ENCODE measurements at regions not wholly inside any gene's neighbourhood (a gene's known extent, or its start where the extent isn't known, plus 50 kb on each side); places are given as distances from the start of the nearest gene placed in this dataset.
"Not testable (repeated sequence)": the region's sequence is repeated elsewhere in the genome, so short reads cannot be mapped to it uniquely, and the experiment has no call there.

DNA sequence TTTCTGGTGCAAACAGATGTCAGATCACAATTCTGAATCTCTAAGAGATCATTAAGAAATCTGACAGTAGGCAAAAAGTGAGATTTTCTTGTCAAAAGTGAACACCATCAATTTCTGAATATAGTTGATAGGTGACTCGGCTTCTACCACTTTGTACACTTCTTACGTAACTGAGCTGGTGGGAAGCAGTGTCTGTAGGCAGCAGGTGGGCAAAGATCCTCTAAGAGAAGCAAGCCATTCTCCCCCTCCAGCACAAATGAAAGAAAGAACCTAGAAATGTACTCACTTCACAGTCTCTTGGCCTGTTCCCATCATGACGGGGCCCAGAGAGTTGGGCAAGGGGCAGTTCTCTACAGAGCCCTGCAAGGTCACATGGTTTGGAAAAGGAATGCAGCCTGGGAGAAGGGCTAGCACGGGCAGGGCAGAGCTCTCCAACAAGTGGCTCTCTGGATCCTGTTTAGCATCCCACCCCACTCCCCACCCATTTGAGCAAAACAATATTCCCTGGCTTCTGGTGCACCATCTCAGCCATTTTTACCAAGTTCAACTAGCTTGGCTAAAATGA lies 412.6 kb downstream of the LTN1 start:
- Histone ChIP-seq H3K4me1 (ENCODE audit: control insufficient read depth in 1 of 2, insufficient read depth in 2 of 2, low read length in 2 of 2) (no peaks in the 10 kb centered on the region), H3K36me3 (ENCODE audit: control insufficient read depth in 1 of 2, insufficient read depth in 2 of 2, low read length in 2 of 2) (no peaks in the 10 kb centered on the region), H3K4me3 (ENCODE audit: low read depth in 1 of 2, low read length in 2 of 2) (no peak overlapping the region), H3K27me3 (ENCODE audit: low read depth, low read length) (no peaks in the 10 kb centered on the region), H3K27ac (ENCODE audit: low read length) (no peak overlapping the region), H3K9me3 (ENCODE audit: control insufficient read depth in 1 of 2, low read length in 2 of 2) (no peaks in the 10 kb centered on the region)

DNA sequence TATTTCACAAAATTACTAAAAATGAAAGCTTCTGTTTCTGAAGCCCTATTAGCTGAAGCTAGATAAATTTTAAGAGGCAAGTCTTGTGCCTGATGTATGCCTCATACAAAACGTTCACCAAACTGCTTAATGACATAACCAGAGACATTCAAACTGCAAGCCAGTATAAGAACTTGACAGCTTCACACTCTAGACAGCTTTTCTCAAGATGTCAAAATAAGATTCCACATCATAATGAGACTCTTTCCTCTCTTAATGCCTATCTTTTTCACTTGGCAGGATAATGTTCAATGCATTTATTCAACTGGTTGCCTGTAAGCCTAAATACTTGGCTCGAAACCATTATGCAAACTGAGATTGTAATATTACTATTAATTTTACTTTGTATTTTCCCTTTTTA lies 424.0 kb downstream of the LTN1 start:
- Histone ChIP-seq H3K4me1 (ENCODE audit: control insufficient read depth in 1 of 2, insufficient read depth in 2 of 2, low read length in 2 of 2) (no peaks in the 10 kb centered on the region), H3K36me3 (ENCODE audit: control insufficient read depth in 1 of 2, insufficient read depth in 2 of 2, low read length in 2 of 2) (no peaks in the 10 kb centered on the region), H3K9me3 (ENCODE audit: control insufficient read depth in 1 of 2, low read length in 2 of 2) (no peaks in the 10 kb centered on the region), H3K27ac (ENCODE audit: low read length) (no peak overlapping the region), H3K27me3 (ENCODE audit: low read depth, low read length) (no peaks in the 10 kb centered on the region), H3K4me3 (ENCODE audit: low read depth in 1 of 2, low read length in 2 of 2) (no peak overlapping the region)

DNA sequence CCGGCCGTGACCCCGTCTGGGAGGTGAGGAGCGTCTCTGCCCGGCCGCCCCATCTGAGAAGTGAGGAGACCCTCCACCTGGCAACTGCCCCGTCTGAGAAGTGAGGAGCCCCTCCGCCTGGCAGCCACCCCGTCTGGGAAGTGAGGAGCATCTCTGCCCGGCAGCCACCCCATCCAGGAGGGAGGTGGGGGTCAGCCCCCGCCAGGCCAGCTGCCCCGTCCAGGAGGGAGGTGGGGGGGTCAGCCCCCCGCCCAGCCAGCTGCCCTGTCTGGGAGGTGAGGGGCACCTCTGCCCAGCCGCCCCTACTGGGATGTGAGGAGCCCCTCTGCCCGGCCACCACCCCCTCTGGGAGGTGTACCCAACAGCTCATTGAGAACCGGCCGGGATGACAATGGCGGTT lies 428.7 kb downstream of the LTN1 start:
- H3K9me3 ChIP-seq (ENCODE audit: control insufficient read depth in 1 of 2, low read length in 2 of 2) = peaks cover 0 to 12% of the 10 kb centered on the region in 2 donors
- not testable (repeated sequence) for H3K4me1 ChIP-seq (ENCODE audit: control insufficient read depth in 1 of 2, insufficient read depth in 2 of 2, low read length in 2 of 2); H3K27me3 ChIP-seq (ENCODE audit: low read depth, low read length)

DNA sequence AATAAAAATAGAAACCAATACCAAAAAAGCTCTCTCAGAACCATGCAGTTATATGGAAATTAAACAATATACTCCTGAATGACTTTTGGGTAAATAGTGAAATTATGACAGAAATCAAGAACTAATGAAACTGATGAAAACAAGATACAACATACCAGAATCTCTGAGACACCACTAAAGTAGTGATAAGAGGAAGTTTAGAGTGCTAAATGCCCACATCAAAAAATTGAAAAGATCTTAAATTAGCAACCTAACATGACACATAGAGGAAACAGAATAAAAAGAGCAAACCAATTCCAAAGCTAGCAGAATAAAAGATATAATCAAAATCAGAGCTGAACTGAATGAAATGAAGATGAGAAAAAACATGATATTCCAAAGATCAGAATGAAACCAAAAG lies 430.9 kb downstream of the LTN1 start:
- Histone ChIP-seq H3K4me1 (ENCODE audit: control insufficient read depth in 1 of 2, insufficient read depth in 2 of 2, low read length in 2 of 2) (no peaks in the 10 kb centered on the region), H3K27me3 (ENCODE audit: low read depth, low read length) (no peaks in the 10 kb centered on the region), H3K9me3 (ENCODE audit: control insufficient read depth in 1 of 2, low read length in 2 of 2) (peaks cover 0 to 12% of the 10 kb centered on the region in 2 donors), H3K27ac (ENCODE audit: low read length) (no peak overlapping the region), H3K4me3 (ENCODE audit: low read depth in 1 of 2, low read length in 2 of 2) (no peak overlapping the region), H3K36me3 (ENCODE audit: control insufficient read depth in 1 of 2, insufficient read depth in 2 of 2, low read length in 2 of 2) (no peaks in the 10 kb centered on the region)

More for the DNA sequence above, 428.7 kb downstream of the LTN1 start:
- H3K4me3 ChIP-seq (ENCODE audit: low read depth in 1 of 2, low read length in 2 of 2); H3K27ac ChIP-seq (ENCODE audit: low read length); H3K36me3 ChIP-seq (ENCODE audit: control insufficient read depth in 1 of 2, insufficient read depth in 2 of 2, low read length in 2 of 2): not testable (repeated sequence)

DNA sequence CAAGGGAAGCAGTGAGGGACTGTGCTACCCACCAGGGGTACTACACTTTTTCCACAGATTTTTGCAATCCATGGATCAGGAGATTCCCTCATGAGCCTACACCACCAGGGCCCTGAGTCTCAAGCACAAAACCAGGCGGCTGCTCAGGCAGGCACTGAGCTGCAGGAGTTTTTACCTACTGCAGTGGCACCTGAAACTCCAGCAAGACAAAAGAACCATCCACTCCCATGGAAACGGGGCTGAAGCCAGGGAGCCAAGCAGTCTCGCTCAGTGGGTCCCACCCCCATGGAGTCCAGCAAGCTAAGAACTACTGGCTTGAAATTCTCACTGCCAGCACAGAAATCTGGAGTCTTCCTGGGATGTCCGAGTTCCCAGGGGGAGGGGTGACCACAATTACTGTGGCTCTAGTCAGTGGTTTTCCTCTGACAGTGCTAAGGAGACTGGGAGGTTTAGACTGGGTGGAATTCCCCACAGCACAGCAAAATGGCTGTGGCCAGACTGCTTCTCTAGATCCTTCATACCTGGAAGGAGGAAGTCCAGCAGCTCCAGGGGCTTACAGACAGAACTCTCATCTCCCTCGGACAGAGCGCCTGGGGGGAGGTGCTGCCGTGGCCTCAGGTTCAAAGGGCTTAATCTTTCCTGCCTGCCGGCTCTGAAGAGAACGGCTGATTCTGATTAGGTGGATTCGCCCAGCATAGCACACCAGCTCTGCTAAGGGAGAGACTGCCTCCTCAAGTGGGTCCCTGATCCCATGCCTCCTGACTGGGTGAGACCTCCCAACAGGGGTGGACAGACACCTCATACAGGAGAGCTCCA lies 437.8 kb downstream of the LTN1 start:
- Histone ChIP-seq H3K27me3 (ENCODE audit: low read depth, low read length) (no peaks in the 10 kb centered on the region), H3K9me3 (ENCODE audit: control insufficient read depth in 1 of 2, low read length in 2 of 2) (peaks cover 0 to 8% of the 10 kb centered on the region in 2 donors), H3K36me3 (ENCODE audit: control insufficient read depth in 1 of 2, insufficient read depth in 2 of 2, low read length in 2 of 2) (no peaks in the 10 kb centered on the region), H3K4me3 (ENCODE audit: low read depth in 1 of 2, low read length in 2 of 2) (no peak overlapping the region), H3K27ac (ENCODE audit: low read length) (no peak overlapping the region), H3K4me1 (ENCODE audit: control insufficient read depth in 1 of 2, insufficient read depth in 2 of 2, low read length in 2 of 2) (no peaks in the 10 kb centered on the region)

DNA sequence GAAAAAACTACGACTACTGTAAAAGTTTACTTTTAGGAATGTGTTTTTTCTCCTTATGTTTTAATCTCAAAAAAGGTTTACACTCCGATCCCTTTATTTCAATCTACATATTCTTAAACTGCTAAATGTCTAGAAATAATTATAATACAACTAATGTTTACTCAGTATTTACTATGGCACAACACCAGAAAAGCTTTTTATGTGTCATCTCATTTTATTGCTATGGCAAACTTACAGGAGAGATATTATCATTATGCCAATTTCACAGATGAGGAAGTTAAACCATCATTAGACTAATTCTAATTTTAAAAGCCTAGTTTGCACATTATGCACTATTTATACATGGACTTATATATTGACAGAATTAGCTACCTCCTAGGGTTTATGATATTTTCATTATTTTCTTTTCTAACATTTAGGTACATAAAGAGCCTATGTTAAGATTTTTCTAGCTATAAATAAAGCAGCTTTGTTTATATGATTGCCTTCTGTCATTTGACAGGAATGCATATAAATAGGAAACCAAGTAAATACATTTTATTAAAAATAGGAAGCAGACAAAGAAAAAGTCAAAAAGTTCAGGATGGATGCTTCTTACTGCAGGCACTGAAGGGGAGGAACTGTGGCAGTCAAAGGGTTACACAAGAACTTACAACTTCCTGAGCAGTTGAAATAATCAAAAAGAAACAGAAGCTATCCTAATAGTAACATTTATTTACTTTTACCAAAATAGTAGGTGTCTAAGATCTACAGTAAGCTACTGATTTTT lies 442.4 kb downstream of the LTN1 start:
- Histone ChIP-seq H3K27me3 (ENCODE audit: low read depth, low read length) (no peaks in the 10 kb centered on the region), H3K9me3 (ENCODE audit: control insufficient read depth in 1 of 2, low read length in 2 of 2) (no peaks in the 10 kb centered on the region), H3K4me3 (ENCODE audit: low read depth in 1 of 2, low read length in 2 of 2) (no peak overlapping the region), H3K36me3 (ENCODE audit: control insufficient read depth in 1 of 2, insufficient read depth in 2 of 2, low read length in 2 of 2) (no peaks in the 10 kb centered on the region), H3K27ac (ENCODE audit: low read length) (no peak overlapping the region), H3K4me1 (ENCODE audit: control insufficient read depth in 1 of 2, insufficient read depth in 2 of 2, low read length in 2 of 2) (no peaks in the 10 kb centered on the region)

DNA sequence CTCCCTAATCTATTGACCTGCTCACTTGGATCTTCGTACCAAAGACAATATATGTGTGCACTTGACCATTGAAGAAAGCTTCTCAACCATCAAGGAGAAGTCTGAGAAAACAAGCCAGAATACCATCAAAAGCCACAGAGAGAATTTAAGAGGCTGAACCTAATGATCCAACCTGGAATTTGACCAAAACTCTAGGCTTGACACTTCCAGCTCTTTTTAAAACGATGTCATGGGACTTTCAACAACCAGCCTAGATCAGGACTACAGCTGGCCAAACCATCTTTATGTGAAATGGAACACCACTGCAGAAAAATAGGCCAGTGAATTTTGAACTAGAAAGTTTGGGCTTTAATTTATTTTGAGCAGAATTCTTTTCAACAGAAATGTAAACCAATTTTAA lies 444.4 kb downstream of the LTN1 start:
- no peaks in the 10 kb centered on the region for H3K4me1 ChIP-seq (ENCODE audit: control insufficient read depth in 1 of 2, insufficient read depth in 2 of 2, low read length in 2 of 2)
- no peaks in the 10 kb centered on the region for H3K36me3 ChIP-seq (ENCODE audit: control insufficient read depth in 1 of 2, insufficient read depth in 2 of 2, low read length in 2 of 2)
- no peak overlapping the region for H3K27ac ChIP-seq (ENCODE audit: low read length)
- no peak overlapping the region for H3K4me3 ChIP-seq (ENCODE audit: low read depth in 1 of 2, low read length in 2 of 2)
- H3K9me3 ChIP-seq (ENCODE audit: control insufficient read depth in 1 of 2, low read length in 2 of 2) = no peaks in the 10 kb centered on the region
- no peaks in the 10 kb centered on the region for H3K27me3 ChIP-seq (ENCODE audit: low read depth, low read length)

DNA sequence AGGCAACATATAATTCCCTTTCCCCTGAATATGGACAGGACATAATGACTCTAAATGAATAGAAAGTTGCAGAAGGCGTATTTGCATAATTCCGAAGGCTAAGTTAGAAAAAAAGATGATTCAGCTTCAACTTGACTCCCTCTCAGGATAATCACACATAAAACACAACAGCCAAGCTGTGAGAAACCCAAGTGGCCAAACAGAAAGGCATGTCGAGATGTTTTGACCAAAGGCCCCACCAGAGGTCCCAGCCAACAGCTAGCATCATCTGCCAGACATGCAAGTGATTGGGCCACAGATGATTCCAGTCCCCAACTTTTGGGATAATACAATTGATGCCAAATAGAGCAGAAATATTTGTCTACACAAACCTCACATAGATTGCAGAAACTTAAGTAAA lies 444.9 kb downstream of the LTN1 start:
- H3K9me3 ChIP-seq (ENCODE audit: control insufficient read depth in 1 of 2, low read length in 2 of 2) = no peaks in the 10 kb centered on the region
- H3K27ac ChIP-seq (ENCODE audit: low read length) = no peak overlapping the region
- no peaks in the 10 kb centered on the region for H3K4me1 ChIP-seq (ENCODE audit: control insufficient read depth in 1 of 2, insufficient read depth in 2 of 2, low read length in 2 of 2)
- H3K27me3 ChIP-seq (ENCODE audit: low read depth, low read length) = no peaks in the 10 kb centered on the region
- H3K4me3 ChIP-seq (ENCODE audit: low read depth in 1 of 2, low read length in 2 of 2) = no peak overlapping the region
- H3K36me3 ChIP-seq (ENCODE audit: control insufficient read depth in 1 of 2, insufficient read depth in 2 of 2, low read length in 2 of 2) = no peaks in the 10 kb centered on the region

DNA sequence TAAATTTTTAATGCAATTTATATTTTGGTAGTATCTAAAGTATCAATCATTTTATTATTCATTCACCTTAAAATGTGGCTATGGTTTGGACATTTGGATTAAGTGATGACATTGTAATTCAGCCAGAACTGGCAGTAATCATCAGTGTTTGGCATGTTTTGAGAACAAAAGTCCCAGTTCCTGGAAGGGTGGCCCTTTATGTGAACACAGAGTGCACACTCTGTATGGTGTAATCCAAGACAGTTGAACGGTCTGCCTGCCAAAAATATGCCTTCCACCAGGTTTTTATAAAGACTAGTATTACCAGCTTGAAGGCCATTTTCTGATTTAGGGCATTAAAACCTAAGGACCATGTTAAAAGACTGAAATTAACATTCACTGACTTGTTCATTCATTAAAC lies 448.7 kb downstream of the LTN1 start:
- no peaks in the 10 kb centered on the region for H3K27me3 ChIP-seq (ENCODE audit: low read depth, low read length)
- no peak overlapping the region for H3K4me3 ChIP-seq (ENCODE audit: low read depth in 1 of 2, low read length in 2 of 2)
- H3K9me3 ChIP-seq (ENCODE audit: control insufficient read depth in 1 of 2, low read length in 2 of 2) = no peaks in the 10 kb centered on the region
- no peak overlapping the region for H3K27ac ChIP-seq (ENCODE audit: low read length)
- H3K4me1 ChIP-seq (ENCODE audit: control insufficient read depth in 1 of 2, insufficient read depth in 2 of 2, low read length in 2 of 2) = no peaks in the 10 kb centered on the region
- no peaks in the 10 kb centered on the region for H3K36me3 ChIP-seq (ENCODE audit: control insufficient read depth in 1 of 2, insufficient read depth in 2 of 2, low read length in 2 of 2)

DNA sequence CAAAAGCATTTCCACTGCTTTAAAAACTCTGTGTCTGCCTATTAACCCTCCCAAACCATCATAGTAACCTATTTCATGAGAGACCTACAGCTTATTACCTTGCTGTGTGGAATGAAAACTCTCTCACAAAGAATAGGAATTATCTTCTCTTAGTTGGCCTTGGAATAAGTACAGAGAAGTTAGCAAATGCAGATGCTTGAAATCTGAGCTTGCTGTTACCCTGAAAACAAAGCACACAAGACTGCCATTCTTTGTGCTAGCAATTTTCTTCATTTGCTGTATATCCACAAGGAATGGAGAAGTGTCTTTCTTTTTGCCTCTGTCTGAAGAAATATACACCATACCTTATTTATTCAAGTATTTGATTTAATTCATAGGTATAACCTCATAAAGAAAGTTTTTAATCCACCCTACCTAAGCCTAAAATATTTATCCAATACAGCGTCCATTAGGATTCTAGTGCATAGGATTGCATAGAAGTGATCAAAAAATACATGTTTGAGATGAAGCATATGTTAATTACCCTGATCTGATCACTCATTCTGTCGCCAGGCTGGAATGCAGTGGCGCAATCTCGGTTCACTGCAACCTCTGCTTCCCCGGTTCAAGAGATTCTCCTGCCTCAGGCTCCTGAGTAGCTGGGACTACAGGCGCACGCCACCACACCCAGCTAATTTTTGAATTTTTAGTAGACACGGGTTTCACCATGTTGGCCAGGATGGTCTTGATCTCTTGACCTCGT lies 451.1 kb downstream of the LTN1 start:
- Histone ChIP-seq H3K27me3 (ENCODE audit: low read depth, low read length) (no peaks in the 10 kb centered on the region), H3K4me3 (ENCODE audit: low read depth in 1 of 2, low read length in 2 of 2) (no peak overlapping the region)

DNA sequence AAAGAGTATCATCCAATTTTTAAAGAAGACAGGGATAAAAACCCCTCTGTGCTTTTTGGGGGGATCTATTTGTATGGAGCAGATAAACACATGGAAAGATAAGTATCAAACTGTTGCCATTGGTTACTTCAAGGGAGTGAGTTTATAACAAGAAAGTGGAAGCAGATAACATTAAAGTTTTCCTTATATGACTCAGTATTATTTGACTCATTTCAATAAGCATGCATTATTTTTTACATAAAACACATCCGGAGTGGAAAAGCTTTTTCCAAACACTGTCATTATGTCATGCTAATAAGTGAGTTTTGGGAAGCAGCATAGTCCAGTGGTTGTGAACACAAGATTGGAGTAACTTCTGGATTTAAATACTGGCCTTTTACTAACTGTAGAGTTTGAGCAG lies 452.2 kb downstream of the LTN1 start:
- Histone ChIP-seq H3K4me1 (ENCODE audit: control insufficient read depth in 1 of 2, insufficient read depth in 2 of 2, low read length in 2 of 2) (no peaks in the 10 kb centered on the region), H3K36me3 (ENCODE audit: control insufficient read depth in 1 of 2, insufficient read depth in 2 of 2, low read length in 2 of 2) (no peaks in the 10 kb centered on the region), H3K27ac (ENCODE audit: low read length) (no peak overlapping the region), H3K9me3 (ENCODE audit: control insufficient read depth in 1 of 2, low read length in 2 of 2) (no peaks in the 10 kb centered on the region), H3K4me3 (ENCODE audit: low read depth in 1 of 2, low read length in 2 of 2) (no peak overlapping the region), H3K27me3 (ENCODE audit: low read depth, low read length) (no peaks in the 10 kb centered on the region)

More for the DNA sequence above, 451.1 kb downstream of the LTN1 start:
- H3K36me3 ChIP-seq (ENCODE audit: control insufficient read depth in 1 of 2, insufficient read depth in 2 of 2, low read length in 2 of 2) = no peaks in the 10 kb centered on the region
- H3K9me3 ChIP-seq (ENCODE audit: control insufficient read depth in 1 of 2, low read length in 2 of 2) = no peaks in the 10 kb centered on the region
- no peak overlapping the region for H3K27ac ChIP-seq (ENCODE audit: low read length)
- H3K4me1 ChIP-seq (ENCODE audit: control insufficient read depth in 1 of 2, insufficient read depth in 2 of 2, low read length in 2 of 2) = no peaks in the 10 kb centered on the region

Data from muscle layer of duodenum (tissue), 2 donors.